HG03342 (cell line): ENCODE measurements at regions not wholly inside any gene's neighbourhood (a gene's known extent, or its start where the extent isn't known, plus 50 kb on each side); places are given as distances from the start of the nearest gene placed in this dataset.

Experiments used
- ATAC-seq: cut with Tn5 transposase; IDR thresholded peaks from one replicate; pipeline ENCODE4 v1.9.1; 2021; ENCODE audit warnings: mild to moderate bottlenecking, moderate library complexity; ENCODE audit not compliant: unreplicated experiment

DNA sequence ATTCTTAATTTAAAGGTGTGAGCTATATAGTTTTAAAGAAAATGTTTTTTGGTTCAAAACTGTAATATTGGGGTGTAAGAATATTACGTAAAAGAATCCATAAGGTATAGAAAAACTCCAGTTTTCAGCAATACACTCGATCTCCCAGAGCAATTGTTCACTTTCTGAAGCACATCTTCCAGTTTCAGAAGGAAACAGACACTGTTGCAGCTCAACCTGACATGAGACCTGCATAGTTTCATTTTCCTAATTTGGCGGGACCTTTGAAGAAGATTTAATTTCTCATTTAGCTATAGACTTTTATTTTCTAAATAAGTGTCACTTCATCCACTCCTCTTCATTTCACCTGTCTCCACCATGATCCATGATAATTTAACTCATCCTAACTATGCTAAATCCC, 281.5 kb downstream of the HTR1B start:
- ATAC-seq: no peak

- no peak for ATAC-seq
Measured at GRCh38 chr6:77180326-77180725, 283.0 kb downstream of the HTR1B start.

GRCh38 chr6:77178821-77179220, 284.5 kb downstream of the HTR1B start:
- no peak for ATAC-seq

GRCh38 chr6:77177470-77177869, 285.8 kb downstream of the HTR1B start:
- no peak for ATAC-seq

DNA sequence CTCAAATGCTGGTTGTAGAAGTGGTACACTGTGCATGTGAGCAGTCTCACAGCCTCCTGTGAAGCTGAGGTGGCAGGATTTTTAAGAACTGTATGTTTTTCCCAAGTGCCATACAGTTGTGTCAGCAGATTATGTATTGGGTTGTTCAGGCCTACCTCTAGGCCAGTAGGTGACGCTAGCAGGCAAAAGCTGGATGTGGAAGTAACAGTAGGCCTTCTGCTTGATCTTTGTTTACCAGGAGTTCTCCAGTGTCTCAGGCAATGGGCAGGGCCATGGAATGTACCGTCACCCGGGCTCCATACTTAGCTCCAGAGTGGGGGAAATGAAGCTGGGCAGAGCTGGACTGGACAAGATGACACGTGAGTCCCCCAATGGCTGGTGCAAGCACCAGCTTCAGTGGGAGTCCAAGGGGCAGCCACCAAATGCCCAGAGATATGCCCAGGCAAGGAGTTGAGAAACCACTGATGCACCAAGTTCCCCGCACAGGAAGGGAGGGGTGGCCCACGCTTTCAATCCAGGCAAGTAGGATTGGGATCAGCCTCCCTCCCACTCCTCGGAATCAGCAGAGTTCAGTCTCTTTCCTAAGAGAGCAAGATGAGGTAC, 289.7 kb downstream of the HTR1B start:
- ATAC-seq: no peak

GRCh38 chr6:77172578-77172977, 290.7 kb downstream of the HTR1B start:
- no peak for ATAC-seq

DNA sequence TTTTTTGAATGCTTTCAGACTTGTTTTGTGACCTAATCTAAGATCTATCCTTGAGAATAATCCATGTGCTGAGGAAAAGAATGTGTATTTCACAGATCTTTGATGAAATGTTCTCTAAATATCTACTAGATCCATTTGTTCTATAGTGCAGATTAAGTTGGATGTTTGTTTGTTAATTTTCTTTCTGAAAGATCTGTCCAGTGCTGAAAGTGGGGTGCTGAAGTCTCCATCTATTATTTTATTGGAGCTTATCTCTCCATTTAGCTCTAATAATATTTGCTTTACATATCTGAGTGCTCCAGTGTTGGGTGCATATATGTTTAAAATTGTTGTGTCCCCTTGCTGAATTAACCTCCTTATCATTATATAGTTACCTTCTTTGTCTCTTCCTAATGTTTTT, 303.6 kb downstream of the HTR1B start:
- no peak for ATAC-seq

DNA sequence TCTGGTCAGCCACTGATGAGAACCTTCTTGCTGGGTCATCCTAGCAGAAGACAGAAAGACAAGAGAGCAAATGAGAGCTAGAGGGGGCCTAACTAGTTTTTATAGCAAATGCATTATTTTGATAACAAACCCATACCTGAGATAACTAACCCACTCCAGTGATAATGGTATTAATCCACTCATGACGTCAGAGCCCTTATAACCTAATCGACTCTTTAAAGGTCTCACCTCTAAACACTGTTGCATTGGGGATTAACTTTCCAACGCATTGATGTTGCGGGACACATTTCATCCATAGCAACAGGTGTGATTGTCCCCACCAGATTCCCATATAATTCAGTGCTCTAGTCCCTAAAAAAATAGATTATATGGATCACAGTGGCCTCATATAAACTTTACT, 312.1 kb downstream of the HTR1B start:
- ATAC-seq: no peak

- no peak for ATAC-seq
Measured at GRCh38 chr6:77150736-77151135, 312.6 kb downstream of the HTR1B start.

GRCh38 chr6:77145244-77145643, 318.0 kb downstream of the HTR1B start:
- ATAC-seq: no peak

DNA sequence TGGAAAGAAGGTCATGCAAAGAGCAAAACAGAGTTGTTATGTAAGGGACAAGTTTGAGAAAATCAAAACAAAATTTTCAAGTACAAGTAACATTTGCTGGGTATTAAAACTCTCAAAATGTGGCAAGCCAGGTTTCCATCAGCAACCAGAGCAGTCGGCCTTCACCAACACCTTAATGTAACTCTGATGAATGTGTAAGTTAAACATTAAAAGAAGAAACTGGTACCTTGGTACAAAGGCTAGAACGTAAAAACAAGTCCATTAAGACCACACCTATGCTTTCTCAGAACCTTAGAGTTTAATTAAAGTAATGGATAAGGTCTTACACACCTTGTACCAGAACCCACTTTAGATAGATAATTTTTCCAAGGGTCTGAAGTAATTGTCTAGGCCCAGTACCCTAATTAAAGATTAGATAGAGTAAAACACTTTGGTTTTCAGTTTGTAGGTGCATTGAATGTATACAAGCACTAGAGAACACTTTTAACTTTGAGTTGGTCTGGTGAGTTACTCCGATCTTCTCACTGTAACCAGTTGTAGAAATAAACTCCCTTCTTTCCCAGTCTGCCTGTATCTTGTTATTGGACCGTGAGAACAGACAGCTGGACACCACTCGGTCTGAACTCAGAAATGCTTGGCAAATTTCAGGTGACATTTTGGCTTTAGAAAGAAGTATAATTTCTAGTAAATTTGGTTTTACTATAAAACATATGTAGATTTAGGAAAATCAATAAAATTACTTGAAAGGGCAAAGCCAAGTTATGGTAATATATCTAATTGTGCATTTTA, 319.4 kb downstream of the HTR1B start:
- ATAC-seq: no peak

DNA sequence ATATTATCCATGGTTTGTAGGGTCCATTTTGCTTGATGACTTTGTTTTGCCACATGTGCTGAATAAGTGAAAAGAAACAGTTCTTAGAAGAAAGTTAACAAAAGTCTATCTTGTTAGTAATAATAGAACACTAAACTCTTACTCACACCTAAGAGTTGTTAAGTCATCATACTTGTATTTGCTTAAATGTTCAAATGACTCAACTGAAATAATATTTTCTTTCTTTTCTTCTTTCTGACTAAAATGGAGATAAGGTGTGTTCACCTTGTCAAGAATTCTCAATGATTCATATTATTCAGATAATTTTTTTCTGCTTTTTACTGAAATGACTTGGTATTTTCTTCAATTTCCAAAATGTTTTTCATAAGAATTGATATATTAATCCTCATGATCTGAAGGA, 327.2 kb downstream of the HTR1B start:
- ATAC-seq: no peak

GRCh38 chr6:77133031-77133430, 330.3 kb downstream of the HTR1B start:
- ATAC-seq: no peak

DNA sequence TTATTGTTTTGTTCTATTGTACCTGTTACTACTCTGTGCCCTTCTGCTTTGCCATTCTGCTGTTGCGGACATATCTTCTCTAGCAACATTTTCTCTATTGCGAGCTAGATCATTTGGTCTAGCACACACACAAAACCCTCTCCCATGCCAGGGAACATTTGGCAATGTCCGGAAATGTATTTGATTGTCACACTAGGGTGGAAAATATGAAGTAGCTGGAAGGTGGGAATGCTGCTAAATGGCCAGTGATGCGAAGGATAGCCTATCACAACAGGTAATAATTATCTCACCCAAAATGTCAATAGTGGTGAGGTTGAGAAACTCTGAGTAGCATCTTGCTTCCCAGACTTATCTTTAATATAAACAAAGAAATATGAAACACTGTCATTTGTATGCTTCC, 331.9 kb downstream of the HTR1B start:
- no peak for ATAC-seq

DNA sequence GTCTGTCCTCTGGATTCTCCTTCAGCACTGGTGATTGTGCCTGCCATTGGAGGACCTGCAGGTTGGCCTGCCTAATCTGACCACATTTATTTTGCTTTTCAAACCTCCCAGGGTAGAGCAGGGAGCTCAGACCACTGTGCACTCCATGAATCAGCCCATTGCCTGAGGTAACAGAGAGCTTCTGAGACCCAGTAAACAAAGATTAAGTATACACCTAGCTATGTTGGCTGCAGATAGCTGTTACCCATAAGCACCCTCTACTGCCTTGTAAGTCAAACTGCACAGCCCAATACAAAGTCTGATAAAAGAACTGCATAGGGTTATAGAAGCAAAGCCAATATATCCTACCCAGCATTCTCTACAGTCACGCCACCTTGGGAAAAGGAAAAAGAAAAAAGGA, 338.7 kb downstream of the HTR1B start:
- no peak for ATAC-seq

- no peak for ATAC-seq
Measured at GRCh38 chr6:77123527-77123926, 339.8 kb downstream of the HTR1B start.

GRCh38 chr6:77106992-77107391, 356.3 kb downstream of the HTR1B start:
- no peak for ATAC-seq

- ATAC-seq: no peak
Measured at GRCh38 chr6:77105091-77105490, 358.2 kb downstream of the HTR1B start.

DNA sequence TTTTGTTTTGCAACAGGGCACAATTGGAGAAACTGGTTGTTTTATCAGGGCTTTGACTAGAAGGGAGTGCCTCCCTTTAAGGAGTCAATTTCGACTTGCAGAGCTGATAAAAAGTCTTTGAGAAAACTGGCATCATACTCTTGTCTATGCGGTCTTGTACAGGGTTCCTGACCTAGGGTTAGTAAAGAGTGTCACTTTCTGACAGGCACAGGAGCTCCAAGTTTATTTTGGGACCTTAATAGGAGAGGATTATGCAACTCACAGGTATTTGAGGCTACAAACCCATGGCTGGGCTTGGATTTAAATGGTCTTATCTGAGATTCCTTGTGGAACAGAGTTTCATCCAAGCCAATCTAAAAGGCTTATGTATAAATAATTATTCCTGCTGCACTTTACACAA, 365.4 kb downstream of the HTR1B start:
- no peak for ATAC-seq

GRCh38 chr6:77095936-77096627, 367.2 kb downstream of the HTR1B start:
- ATAC-seq: no peak

DNA sequence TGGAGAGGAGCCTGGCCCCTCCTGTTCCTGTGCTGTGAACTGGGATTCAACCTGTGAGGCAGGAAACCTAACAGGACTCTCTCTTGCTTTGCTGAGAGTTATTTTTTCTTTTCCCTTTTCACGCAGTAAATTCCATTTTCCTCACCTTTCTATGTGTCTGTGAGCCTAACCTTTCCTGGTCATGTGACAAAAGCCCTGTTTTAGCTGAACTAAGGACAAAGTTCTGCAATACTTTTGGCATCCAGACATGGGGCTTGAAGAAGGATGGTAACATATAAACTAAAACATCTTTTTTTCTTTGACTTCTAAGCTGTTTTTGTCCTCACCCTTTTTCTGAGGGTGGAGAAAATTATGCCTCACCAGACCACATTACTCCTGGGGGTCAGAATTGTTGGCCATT, 368.5 kb downstream of the HTR1B start:
- no peak for ATAC-seq

DNA sequence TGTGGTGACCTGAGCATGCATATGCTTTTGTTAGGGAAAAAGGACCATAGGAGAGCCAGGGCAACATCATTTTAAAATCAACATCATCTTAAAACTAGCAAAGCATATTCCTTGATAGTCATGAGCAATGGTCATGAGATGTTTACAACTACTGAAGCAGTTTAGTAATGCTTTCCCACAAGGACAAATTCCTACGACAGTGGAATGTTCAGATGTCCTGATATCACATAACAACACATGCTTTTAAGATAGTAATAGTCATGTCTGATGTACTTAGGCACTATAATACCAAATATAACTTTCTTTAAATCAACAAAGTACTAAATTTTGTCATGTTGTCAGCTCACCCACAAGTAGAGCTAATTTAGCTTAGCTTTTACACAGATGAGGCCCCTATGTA, 370.3 kb downstream of the HTR1B start:
- ATAC-seq: no peak
